GM06990 (cell line): ENCODE measurements at regions not wholly inside any gene's neighbourhood (a gene's known extent, or its start where the extent isn't known, plus 50 kb on each side); places are given as distances from the start of the nearest gene placed in this dataset.

Source experiments
- DNase-seq: peaks from one replicate; pipeline ENCODE4 v3.0.0-alpha.2; 2011; ENCODE audit not compliant: insufficient read length; ENCODE audit errors: extremely low read depth
- H3K27me3 ChIP-seq: replicated peaks from 2 replicates; pipeline ENCODE4 v1.6.0; 2011; ENCODE audit warnings: low read length; ENCODE audit not compliant: control insufficient read depth, insufficient read depth
- H3K36me3 ChIP-seq: 2 replicates; pipeline ENCODE4 v1.5.1; 2011; ENCODE audit warnings: low read length; ENCODE audit not compliant: control insufficient read depth, insufficient read depth
- H3K4me3 ChIP-seq: replicated peaks from 2 replicates; pipeline ENCODE4 v1.5.1; 2011; ENCODE audit warnings: low read depth, mild to moderate bottlenecking, control low read depth, low read length
- TF ChIP-seq, protein P1 (sequence below): IDR thresholded peaks from 2 replicates; pipeline ENCODE4 v1.5.1; 2011; ENCODE audit warnings: low read length, control low read depth, mild to moderate bottlenecking, inconsistent platforms; ENCODE audit not compliant: insufficient read depth, poor library complexity, severe bottlenecking

GRCh38 chrX:1084689-1085088, 127.8 kb downstream of the CRLF2 start:
- Histone ChIP-seq H3K27me3 (no peaks in the 10 kb centered on the region), H3K4me3 (no peak overlapping the region), H3K36me3 (no peaks in the 10 kb centered on the region)
- no peak for DNase-seq
- TF ChIP-seq, protein P1, sequence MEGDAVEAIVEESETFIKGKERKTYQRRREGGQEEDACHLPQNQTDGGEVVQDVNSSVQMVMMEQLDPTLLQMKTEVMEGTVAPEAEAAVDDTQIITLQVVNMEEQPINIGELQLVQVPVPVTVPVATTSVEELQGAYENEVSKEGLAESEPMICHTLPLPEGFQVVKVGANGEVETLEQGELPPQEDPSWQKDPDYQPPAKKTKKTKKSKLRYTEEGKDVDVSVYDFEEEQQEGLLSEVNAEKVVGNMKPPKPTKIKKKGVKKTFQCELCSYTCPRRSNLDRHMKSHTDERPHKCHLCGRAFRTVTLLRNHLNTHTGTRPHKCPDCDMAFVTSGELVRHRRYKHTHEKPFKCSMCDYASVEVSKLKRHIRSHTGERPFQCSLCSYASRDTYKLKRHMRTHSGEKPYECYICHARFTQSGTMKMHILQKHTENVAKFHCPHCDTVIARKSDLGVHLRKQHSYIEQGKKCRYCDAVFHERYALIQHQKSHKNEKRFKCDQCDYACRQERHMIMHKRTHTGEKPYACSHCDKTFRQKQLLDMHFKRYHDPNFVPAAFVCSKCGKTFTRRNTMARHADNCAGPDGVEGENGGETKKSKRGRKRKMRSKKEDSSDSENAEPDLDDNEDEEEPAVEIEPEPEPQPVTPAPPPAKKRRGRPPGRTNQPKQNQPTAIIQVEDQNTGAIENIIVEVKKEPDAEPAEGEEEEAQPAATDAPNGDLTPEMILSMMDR = no peak

DNA sequence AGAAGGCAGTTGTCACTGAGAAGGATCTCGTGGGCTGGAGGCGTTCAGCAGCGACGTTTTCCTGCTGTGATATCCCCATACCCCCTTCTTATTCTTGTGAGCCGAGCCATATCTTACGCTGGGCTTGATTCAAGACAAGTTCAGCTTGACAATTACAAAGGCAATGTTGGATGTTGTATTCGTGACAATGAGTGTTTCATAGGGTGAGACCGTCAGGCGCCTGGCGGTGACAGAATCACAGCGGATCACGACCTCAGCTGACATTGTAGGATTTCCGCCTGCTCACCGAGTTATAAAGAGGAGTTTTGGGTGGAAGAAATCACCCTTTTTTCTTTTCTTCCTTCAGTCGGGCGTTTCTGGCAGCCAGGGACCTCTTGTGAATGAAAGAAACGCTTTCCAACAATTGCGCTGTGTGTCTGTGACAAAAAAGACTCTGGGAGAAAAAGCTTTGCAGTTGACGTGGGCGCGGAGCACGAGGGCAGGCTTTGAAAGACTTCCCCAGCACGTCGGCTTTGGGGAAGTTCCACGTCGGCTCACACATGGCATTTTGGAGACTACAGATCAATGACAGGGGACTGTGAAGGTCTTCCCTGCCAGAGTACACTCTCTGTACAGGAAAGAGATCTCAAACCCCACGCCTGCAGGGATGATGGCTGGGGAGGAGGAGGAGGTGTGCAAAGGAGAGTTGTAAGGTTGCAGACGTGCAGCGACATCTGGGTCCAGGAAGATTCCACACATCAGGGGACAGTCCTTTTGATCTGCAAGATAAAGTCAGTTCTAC, 135.4 kb downstream of the CRLF2 start:
- TF ChIP-seq, protein P1 = no peak
- Histone ChIP-seq H3K27me3 (no peaks in the 10 kb centered on the region), H3K36me3 (no peaks in the 10 kb centered on the region), H3K4me3 (no peak overlapping the region)
- DNase-seq = no peak

DNA sequence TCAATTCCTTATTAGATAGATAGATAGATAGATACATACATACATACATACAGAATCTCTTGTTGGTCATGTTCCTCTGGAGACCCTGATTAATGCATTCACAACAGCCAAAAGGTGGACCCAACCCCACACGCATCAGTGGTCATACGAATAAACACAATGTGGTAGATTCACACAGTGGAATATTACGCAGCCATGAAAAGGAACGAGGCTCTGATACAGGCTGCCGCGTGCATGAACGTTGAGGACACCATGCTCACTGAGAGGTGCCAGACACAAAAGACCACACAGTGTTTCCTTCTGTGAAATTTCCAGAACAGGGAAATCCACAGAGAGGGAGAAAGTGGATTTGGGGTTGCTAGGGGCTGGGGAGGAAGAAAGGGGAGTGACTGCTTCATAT, 136.7 kb downstream of the CRLF2 start:
- TF ChIP-seq, protein P1 = no peak
- DNase-seq = no peak

GRCh38 chrX:1075156-1075555, 137.3 kb downstream of the CRLF2 start:
- no peak overlapping the region for H3K4me3 ChIP-seq
- no peaks in the 10 kb centered on the region for H3K27me3 ChIP-seq
- no peaks in the 10 kb centered on the region for H3K36me3 ChIP-seq
- TF ChIP-seq, protein P1 = no peak
- DNase-seq = no peak

More for the DNA sequence above, 136.7 kb downstream of the CRLF2 start:
- Histone ChIP-seq H3K4me3 (no peak overlapping the region), H3K27me3 (no peaks in the 10 kb centered on the region), H3K36me3 (no peaks in the 10 kb centered on the region)

- H3K36me3 ChIP-seq = no peaks in the 10 kb centered on the region
- TF ChIP-seq, protein P1 = no peak
- no peak overlapping the region for H3K4me3 ChIP-seq
- no peaks in the 10 kb centered on the region for H3K27me3 ChIP-seq
- DNase-seq = no peak
These were observed 137.7 kb downstream of the CRLF2 start for GRCh38 chrX:1074755-1075154.
